ENCODE measurements at regions not wholly inside any gene's neighbourhood (a gene's known extent, or its start where the extent isn't known, plus 50 kb on each side); places are given as distances from the start of the nearest gene placed in this dataset.
A peak's percentile ranks its signal among the peaks of the same experiment; 100 is the strongest.

- no peak for DNase-seq
- TF ChIP-seq POLR2A (IDR thresholded peaks at IDR 0.05; ENCODE audit: low read length) (no peak), GATA1 (IDR thresholded peaks at IDR 0.05; ENCODE audit: low read depth, low read length) (no peak)
Measured at GRCh38 chr18:8908792-8909510, 193.5 kb upstream of the NDUFV2 start.

- no peak for TF ChIP-seq GATA1 (IDR thresholded peaks at IDR 0.05; ENCODE audit: low read depth, low read length)
- DNase-seq: peak in 1 of 2 experiments; percentile 18
Measured at GRCh38 chr18:8910186-8910822, 192.2 kb upstream of the NDUFV2 start.

DNA sequence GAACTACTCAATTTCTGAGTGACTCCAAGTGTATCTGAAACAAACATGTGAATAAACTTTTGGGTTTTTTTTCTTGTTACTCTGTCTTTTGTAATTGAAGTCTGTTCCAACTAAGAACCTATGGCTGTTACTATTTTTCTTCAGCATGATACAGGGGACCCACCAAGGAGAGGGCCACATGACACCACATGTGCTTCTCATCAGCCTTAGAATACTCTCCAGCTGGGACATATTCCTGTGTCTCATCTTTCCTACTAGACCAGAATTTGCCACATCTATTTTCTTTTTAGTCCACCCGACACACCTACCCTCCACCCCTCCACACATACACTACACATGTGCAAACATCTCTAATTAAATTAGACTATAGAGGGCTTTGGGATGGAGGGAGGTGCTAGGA is 191.7 kb upstream of the NDUFV2 start:
- no peak for TF ChIP-seq POLR2A (IDR thresholded peaks at IDR 0.05; ENCODE audit: low read length)
- TF ChIP-seq GATA1 (IDR thresholded peaks at IDR 0.05; ENCODE audit: low read depth, low read length): no peak

DNA sequence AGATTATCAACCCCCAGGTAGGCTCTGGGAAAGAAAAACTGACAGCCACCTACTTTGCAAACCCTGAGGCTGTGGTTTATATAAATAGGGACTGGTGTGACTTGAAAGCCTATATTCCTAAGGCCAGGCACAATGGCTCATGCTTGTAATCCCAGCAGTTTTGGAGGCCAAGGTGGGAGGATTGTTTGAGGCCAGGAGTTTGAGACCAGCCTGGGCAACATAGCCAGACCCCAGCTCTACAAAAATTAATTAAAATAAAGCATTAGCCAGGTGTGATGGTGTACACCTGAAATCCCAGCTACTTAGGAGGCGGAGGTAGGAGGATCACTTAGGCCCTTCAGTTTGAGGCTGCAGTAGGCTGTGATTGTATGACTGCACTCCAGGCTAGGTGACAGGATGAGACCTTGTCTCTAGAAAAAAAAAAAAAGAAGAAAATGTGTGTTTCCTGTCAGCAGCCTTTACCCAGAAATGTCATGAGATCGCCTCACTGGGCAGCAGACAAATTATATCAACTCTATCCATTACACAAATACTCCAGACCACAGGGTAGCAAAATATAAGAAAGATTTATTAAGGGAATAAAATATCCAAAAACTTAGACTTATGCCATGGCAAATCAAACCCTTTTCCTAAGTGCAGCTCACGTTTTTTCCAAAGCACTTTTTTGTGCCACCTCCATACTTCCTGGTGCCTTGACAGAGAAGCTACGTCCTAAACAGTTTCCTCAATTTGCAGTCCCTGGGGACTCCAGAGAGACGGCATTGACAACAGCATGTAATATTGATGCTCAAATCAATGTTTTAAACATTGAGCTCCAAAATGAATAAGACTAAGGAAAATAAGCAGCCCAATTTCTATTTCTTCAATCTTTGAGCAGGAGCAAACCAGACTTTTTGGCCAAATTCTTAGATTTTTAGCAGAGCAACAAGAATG is 190.8 kb upstream of the NDUFV2 start:
- DNase-seq: no peak
- TF ChIP-seq GATA1 (IDR thresholded peaks at IDR 0.05; ENCODE audit: low read depth, low read length): no peak
- TF ChIP-seq POLR2A (IDR thresholded peaks at IDR 0.05; ENCODE audit: low read length): no peak

More for the DNA sequence above, 191.7 kb upstream of the NDUFV2 start:
- no peak for DNase-seq

DNA sequence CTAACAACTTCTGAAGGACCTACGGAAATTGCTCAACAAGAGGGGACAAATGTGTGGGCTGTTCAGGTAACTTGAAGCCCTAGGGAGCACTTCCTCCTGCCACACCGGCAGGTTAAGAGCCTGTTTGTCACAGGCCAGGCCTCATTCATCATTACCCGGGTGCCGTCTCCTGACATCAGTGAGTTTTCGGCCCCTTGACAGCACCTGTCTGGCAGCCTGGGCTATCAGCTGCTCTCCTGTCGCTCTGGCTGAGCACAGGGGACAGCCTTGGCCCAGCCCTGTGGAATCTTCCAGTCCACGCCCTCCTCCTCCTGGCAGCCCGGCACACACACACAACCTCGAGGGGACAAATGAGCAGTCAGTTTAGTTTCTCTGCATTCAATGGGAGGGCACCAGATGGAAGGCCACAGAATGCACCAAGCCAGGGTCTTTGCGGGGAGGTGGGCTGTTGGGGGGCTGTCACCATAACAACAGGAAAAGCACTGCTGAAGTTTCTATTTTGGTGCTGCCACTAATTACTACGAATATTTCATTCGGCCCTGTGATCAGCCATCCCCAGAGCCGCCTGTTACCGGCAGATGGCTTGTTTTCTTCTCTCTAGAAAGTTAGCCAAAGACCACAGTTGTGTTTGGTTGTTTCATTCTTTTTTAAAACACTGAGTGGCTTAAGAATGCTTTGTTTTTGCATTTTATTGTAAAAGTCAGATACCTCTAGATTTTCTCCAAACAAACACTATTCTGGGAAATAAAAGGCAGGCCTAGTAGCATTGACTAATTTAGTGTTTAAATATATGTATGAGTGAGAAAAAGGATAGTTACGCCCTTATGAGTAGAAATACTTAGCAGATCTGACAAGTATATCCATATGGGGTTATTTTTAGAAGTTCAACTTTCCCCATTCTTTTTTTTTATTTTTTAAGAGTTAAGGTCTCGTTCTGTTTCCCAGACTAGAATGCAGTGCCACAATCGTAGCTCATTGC is 189.9 kb upstream of the NDUFV2 start:
- peak; percentile 63 to 79 for DNase-seq
- TF ChIP-seq POLR2A (IDR thresholded peaks at IDR 0.05; ENCODE audit: low read length) (no peak), GATA1 (IDR thresholded peaks at IDR 0.05; ENCODE audit: low read depth, low read length) (no peak)

DNA sequence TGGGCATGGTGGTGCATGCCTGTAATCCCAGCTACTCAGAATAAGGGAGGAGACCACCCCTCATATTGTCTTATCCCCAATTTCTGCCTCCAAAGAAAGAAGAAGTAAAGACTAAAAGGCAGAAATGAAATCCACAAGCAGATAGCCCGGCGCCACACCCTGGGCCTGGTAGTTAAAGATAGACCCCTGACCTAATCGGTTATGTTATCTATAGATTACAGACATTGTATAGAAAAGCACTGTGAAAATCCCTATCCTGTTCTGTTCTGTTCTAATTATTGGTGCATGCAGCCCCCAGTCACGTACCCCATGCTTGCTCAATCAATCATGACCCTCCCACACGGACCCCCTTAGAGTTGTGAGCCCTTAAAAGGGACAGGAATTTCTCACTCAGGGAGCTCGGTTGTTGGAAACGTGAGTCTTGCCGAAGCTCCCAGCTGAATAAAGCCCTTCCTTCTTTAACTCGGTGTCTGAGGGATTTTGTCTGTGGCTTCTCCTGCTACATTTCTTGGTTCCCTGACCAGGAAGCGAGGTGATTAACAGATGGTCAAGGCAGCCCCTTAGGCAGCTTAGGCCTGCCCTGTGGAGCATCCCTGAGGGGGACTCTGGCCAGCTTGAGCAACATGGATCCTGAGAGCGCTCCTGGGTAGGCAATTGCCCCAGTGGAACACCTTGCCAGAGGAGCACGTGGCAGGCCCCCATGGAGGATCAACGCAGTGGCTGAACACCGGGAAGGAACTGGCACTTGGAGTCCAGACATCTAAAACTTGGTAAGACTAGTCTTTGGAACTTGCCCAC is 188.7 kb upstream of the NDUFV2 start:
- peak; percentile 63 to 79 for DNase-seq

DNA sequence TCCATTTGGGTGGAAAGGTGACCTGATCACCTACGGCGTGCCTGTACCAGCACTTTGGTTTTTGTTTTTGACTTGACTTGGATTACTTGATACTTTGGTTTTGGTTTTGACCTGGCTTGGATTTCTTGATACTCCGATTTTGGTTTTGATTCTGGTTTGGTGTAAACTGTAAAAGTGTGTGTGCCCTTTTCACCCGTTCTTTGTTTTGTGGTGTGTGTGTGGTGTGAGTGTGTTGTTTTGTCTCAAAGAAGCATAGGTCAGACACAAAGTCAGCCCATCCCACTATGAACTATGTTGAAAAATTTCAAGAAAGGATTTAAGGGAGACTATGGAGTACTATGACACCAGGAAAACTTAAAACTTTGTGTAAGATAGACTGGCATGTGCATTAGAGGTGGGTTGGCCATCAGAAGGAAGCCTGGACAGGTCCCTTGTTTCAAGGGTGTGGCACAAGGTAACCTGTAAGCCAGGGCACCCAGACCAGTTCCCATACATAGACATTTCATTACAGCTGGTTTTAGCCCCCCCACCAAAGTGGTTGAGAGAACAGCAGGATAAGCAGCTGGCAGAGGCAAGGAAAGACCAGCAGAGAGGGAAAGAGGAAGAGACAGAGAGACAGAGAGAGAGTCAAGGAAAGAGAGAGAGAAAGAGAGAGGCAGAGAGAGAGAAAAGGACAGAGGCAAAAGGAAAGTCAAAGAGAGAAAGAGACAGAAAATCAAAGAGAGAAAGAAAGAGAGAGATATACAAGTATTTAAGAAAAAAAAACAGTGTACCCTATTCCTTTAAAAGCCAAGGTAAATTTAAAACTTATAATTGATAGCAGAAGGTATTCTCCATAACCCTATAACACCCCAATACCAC is 187.9 kb upstream of the NDUFV2 start:
- peak; percentile 32 to 43 for DNase-seq

DNA sequence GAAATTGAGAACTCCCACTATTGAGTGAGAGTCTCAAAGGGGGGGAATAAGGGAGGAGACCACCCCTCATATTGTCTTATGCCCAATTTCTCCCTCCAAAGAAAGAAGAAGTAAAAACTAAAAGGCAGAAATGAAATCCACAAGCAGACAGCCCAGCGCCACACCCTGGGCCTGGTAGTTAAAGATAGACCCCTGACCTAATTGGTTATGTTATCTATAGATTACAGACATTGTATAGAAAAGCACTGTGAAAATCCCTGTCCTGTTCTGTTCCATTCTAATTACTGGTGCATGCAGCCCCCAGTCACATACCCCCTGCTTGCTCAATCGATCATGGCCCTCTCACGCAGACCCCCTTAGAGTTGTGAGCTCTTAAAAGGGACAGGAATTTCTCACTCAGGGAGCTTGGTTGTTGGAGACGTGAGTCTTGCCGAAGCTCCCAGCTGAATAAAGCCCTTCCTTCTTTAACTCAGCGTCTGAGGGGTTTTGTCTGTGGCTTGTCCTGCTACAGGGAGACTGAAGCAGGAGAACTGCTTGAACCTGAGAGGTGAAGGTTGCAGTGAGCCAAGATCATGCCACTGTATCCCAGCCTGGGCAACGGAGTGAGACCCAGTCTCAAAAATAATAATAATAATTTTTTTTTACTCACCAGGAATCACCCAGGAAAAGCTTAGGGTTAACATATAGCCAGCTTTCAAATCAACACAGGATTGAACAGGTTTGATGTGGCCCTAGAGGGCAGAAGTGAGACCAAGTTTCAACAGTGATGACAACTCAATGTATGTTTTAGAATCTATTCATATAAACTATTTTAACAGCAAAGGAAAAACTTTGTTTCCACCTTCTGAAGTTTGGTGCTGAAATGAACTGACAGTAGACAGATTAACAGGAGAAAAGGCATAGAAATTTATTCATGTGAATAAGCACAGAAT is 181.4 kb upstream of the NDUFV2 start:
- DNase-seq: peak; percentile 41 to 57

GRCh38 chr18:8926464-8926863 is 176.0 kb upstream of the NDUFV2 start:
- DNase-seq: no peak
- no peak for TF ChIP-seq POLR2A (IDR thresholded peaks at IDR 0.05; ENCODE audit: low read length)
- no peak for TF ChIP-seq GATA1 (IDR thresholded peaks at IDR 0.05; ENCODE audit: low read depth, low read length)

DNA sequence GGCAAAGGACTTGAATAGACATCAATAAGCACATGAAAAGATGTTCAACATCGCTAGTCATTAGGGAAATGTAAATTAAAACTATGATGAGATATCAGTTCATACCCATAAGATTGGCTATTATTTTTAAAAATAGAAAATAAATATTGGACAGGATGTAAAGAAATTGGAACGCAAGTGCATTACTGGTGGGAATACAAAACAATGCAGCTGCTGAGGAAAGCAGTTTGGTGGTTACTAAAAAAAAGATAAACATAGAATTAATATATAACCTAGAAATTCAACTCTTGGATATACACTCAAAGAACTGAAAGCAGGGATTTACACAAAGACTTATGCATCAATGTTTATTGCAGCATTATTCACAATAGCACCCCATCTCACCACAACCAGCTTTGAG is 174.5 kb upstream of the NDUFV2 start:
- TF ChIP-seq POLR2A (IDR thresholded peaks at IDR 0.05; ENCODE audit: low read length): no peak
- TF ChIP-seq GATA1 (IDR thresholded peaks at IDR 0.05; ENCODE audit: low read depth, low read length): no peak
- DNase-seq: no peak

All from erythroblast (primary cell).